ENCODE measurements at regions not wholly inside any gene's neighbourhood (a gene's known extent, or its start where the extent isn't known, plus 50 kb on each side); places are given as distances from the start of the nearest gene placed in this dataset.

DNA sequence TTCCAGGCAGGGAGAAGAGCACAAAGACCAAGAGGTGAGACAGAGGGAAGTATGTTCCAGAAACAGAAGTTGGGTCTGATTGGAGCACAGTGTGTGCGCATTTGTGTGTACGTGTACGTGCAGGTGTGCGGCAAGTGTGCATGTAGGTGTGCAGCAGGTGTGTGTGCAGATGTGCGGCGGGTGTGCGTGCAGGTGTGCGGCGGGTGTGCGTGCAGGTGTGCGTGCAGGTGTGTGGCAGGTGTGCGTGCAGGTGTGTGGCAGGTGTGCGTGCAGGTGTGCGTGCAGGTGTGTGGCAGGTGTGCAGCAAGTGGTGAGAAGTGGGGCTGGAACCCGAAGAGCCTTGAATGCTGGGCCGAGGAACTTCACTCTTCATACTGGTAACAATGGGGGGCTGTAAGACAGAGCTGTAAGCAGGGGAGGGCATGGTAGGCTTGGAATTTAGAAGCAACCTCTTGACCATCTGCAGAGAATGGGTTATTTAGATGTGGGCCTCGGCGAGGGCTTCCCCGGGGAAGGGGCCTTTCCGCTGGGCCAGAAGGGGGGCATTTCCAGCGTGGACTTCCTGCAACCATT is 118.0 kb upstream of the WNT4 start:
- no peak for TF ChIP-seq EZH2 (IDR thresholded peaks at IDR 0.05)
- DNase-seq (ENCODE audit: low read depth, low spot score) = no peak
- no peak overlapping the region for H3K4me3 ChIP-seq
- H3K36me3 ChIP-seq (ENCODE audit: insufficient read depth, low read length) = no peaks in the 10 kb centered on the region
- H3K9ac ChIP-seq (ENCODE audit: insufficient read length) = no peak overlapping the region
- H3K9me3 ChIP-seq (ENCODE audit: low read depth, low read length) = no peaks in the 10 kb centered on the region
- no peak overlapping the region for H3K27ac ChIP-seq

DNA sequence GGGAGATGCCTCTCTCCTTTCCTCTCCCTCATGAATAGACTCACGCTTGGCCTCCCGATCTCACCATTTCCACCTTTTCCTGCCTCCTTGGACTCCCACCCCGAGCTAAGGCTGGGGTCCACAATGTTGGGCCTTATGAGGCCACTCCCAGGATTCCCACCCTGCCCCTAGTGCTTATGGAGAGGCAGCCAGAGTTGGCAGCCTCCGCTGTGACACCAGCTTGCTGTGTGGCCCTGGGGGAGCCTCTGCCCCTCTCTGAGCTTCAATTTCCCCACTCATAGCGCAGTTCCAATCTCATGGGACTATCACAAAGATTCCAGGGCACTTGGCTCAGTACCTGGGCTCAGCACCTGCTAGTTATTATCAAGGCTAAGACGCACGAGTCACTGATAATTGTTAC is 118.7 kb upstream of the WNT4 start:
- H3K9me3 ChIP-seq (ENCODE audit: low read depth, low read length) = no peaks in the 10 kb centered on the region
- no peak overlapping the region for H3K4me3 ChIP-seq
- no peak for DNase-seq (ENCODE audit: low read depth, low spot score)
- TF ChIP-seq FOXP2 (optimal IDR thresholded peaks at IDR 0.05; ENCODE audit: control extremely low read depth, extremely low read length, insufficient read depth) (no peak), EZH2 (IDR thresholded peaks at IDR 0.05) (no peak), POLR2AphosphoS5 (IDR thresholded peaks at IDR 0.05; ENCODE audit: borderline replicate concordance, low read depth, low read length) (no peak)
- no peaks in the 10 kb centered on the region for H3K36me3 ChIP-seq (ENCODE audit: insufficient read depth, low read length)
- no peak overlapping the region for H3K9ac ChIP-seq (ENCODE audit: insufficient read length)
- no peak overlapping the region for H3K27ac ChIP-seq

DNA sequence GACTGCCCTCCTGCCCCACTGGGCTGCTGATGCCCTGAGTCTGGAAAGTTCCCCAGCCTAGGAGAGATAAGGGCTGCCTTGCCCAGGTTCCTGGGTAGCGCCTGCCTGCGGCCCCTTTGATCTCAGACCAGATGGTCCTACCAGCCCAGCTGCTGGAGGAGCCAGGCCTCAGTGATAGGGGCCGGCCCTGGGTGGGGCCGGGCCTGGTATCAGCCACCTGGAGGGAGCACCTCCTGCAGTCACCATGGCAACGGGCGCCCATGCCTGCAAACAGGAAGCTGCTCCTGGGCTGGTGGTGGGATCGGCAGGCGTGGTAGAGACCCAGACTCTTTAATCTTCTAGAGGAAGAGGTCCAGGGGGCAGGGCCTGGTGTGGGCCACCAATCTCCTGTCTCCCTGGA is 119.7 kb upstream of the WNT4 start:
- TF ChIP-seq POLR2AphosphoS5 (IDR thresholded peaks at IDR 0.05; ENCODE audit: borderline replicate concordance, low read depth, low read length) = no peak
- TF ChIP-seq FOXP2 (optimal IDR thresholded peaks at IDR 0.05; ENCODE audit: control extremely low read depth, extremely low read length, insufficient read depth) = no peak
- no peak for TF ChIP-seq EZH2 (IDR thresholded peaks at IDR 0.05)
- no peaks in the 10 kb centered on the region for H3K9me3 ChIP-seq (ENCODE audit: low read depth, low read length)
- H3K36me3 ChIP-seq (ENCODE audit: insufficient read depth, low read length) = no peaks in the 10 kb centered on the region
- no peak for DNase-seq (ENCODE audit: low read depth, low spot score)
- no peak overlapping the region for H3K9ac ChIP-seq (ENCODE audit: insufficient read length)
- H3K4me3 ChIP-seq = no peak overlapping the region
- H3K27ac ChIP-seq = no peak overlapping the region

DNA sequence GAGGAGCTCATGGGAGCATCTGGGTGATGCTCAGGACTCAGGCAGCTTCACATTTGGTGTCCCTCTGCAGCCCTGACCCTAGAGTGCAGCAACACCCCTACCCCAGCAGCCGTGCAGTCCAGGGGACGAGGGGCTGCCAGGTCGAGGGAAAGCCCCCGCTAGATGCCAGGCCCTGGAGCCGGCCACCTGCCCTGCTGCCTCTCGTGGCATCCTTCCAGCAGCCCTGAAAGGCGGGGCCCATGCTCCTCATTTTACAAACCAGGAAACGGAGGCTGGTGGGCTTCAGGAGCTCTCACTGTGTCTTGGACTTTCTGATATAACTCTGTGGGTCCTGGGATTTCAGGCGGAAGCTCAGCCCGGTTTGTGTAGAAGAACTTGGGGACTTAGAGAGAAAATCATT is 120.5 kb upstream of the WNT4 start:
- H3K9me3 ChIP-seq (ENCODE audit: low read depth, low read length) = no peaks in the 10 kb centered on the region
- H3K27ac ChIP-seq = no peak overlapping the region
- DNase-seq (ENCODE audit: low read depth, low spot score) = no peak
- no peaks in the 10 kb centered on the region for H3K36me3 ChIP-seq (ENCODE audit: insufficient read depth, low read length)
- TF ChIP-seq POLR2AphosphoS5 (IDR thresholded peaks at IDR 0.05; ENCODE audit: borderline replicate concordance, low read depth, low read length) (no peak), FOXP2 (optimal IDR thresholded peaks at IDR 0.05; ENCODE audit: control extremely low read depth, extremely low read length, insufficient read depth) (no peak), EZH2 (IDR thresholded peaks at IDR 0.05) (no peak)
- no peak overlapping the region for H3K9ac ChIP-seq (ENCODE audit: insufficient read length)
- H3K4me3 ChIP-seq = no peak overlapping the region

DNA sequence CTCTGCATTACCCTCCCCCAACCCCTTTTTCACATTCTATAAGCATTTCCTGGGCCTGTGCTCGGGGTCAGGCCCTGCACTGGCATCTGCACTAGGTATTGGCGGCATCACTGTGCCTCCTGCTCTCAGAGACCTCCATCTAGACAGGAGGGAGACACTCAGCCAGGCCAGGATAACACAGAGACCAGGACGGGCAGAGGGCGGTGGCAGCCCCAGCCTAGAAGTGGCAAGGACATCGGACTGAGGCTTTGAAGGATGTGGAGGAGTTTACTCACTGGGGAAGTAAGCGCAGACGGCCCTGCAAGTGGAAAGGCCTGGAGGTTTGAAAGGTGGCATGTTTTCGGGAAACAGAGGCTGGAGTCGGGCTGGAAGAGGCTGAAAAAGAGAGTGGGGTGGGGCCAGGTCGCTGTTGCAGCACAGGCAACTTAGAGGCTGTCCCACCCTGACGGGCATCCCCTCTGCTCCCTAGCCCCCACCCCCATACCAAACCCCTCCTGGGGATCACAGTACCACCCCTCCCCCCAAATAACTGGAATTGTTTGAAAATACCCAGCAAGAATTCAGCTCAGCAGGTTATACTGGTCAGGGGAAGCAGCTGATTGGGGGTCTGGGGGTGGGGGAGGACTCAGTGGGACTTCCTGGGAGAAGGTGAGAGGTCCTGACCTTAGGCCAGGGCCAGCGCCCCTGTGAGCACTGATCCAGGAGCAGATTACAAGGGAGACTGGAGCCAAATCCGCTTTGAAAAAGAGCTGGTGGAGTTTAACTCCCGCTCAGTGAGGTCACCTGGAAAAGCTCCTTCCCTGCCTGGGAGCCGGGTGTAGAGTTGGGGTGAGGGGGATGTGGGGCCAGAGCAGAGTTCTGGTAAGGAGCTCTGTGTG is 121.8 kb upstream of the WNT4 start:
- H3K9me3 ChIP-seq (ENCODE audit: low read depth, low read length) = no peaks in the 10 kb centered on the region
- no peak overlapping the region for H3K9ac ChIP-seq (ENCODE audit: insufficient read length)
- no peaks in the 10 kb centered on the region for H3K36me3 ChIP-seq (ENCODE audit: insufficient read depth, low read length)
- TF ChIP-seq POLR2AphosphoS5 (IDR thresholded peaks at IDR 0.05; ENCODE audit: borderline replicate concordance, low read depth, low read length) = no peak
- TF ChIP-seq EZH2 (IDR thresholded peaks at IDR 0.05) = no peak
- TF ChIP-seq FOXP2 (optimal IDR thresholded peaks at IDR 0.05; ENCODE audit: control extremely low read depth, extremely low read length, insufficient read depth) = no peak
- H3K27ac ChIP-seq = no peak overlapping the region
- no peak for DNase-seq (ENCODE audit: low read depth, low spot score)
- no peak overlapping the region for H3K4me3 ChIP-seq

DNA sequence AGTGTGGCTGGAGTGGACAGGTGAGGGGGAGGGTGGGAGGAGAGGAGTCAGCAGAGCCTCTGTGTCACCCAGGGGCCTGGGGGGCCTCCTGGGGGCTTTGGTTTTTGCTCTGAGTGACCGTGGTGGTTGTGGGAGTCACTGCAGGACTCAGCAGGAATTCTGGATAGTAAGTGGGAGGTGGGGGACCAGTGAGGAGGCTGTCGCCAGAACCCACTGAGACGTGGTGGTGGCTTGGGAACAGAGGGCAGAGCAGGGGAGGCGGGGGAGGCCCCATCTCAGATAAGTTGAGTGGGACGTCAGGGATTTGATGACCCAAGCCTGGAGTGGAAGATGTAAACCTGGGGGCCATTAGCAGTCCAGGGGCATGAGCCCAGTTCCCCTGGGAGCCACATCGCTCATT is 123.2 kb upstream of the WNT4 start:
- Histone ChIP-seq H3K9me3 (ENCODE audit: low read depth, low read length) (no peaks in the 10 kb centered on the region), H3K27ac (no peak overlapping the region), H3K36me3 (ENCODE audit: insufficient read depth, low read length) (no peaks in the 10 kb centered on the region), H3K4me3 (no peak overlapping the region), H3K9ac (ENCODE audit: insufficient read length) (no peak overlapping the region)
- DNase-seq (ENCODE audit: low read depth, low spot score) = no peak
- TF ChIP-seq POLR2AphosphoS5 (IDR thresholded peaks at IDR 0.05; ENCODE audit: borderline replicate concordance, low read depth, low read length) (no peak), FOXP2 (optimal IDR thresholded peaks at IDR 0.05; ENCODE audit: control extremely low read depth, extremely low read length, insufficient read depth) (no peak), EZH2 (IDR thresholded peaks at IDR 0.05) (no peak)

DNA sequence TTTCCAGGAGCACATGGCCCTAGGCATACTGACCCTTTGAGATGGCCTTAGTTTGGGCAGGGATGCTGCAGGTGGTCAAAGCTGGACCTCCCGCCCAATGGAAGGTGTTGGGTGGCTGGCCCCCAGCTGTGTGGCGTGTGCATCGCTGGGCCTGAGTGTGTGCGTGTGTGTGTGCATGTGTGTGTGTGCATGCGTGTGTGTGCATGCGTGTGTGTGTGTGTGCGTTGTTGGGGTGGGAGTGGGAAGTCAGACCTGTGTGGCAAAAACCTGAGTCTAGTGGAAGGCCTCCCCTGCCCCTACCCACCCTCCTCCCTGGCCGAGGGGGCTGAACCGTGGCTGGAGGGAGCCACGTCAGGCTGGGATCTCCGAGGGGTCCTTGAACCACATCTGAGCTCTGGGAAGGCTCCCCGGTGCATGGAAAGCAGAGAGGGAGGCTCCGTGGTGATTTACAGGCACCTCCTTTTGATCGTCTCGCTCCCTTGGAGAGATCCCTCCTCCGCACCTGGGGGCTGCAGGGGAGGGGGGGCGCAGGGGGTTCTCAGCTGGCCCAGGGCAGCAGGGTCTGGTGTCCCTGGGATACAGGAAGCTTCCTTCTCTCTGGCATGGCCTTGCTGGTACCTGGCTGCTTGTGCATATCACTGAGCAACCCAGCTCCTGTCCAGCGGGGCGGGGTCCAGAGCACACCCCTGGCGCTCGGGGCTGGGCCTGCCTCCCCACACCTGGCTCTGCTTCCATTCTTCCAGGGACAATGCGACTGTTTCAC is 124.7 kb upstream of the WNT4 start:
- Histone ChIP-seq H3K9ac (ENCODE audit: insufficient read length) (no peak overlapping the region), H3K27ac (no peak overlapping the region), H3K9me3 (ENCODE audit: low read depth, low read length) (no peaks in the 10 kb centered on the region), H3K36me3 (ENCODE audit: insufficient read depth, low read length) (no peaks in the 10 kb centered on the region), H3K4me3 (no peak overlapping the region)
- no peak for DNase-seq (ENCODE audit: low read depth, low spot score)
- TF ChIP-seq EZH2 (IDR thresholded peaks at IDR 0.05) (no peak), POLR2AphosphoS5 (IDR thresholded peaks at IDR 0.05; ENCODE audit: borderline replicate concordance, low read depth, low read length) (no peak), FOXP2 (optimal IDR thresholded peaks at IDR 0.05; ENCODE audit: control extremely low read depth, extremely low read length, insufficient read depth) (no peak)

DNA sequence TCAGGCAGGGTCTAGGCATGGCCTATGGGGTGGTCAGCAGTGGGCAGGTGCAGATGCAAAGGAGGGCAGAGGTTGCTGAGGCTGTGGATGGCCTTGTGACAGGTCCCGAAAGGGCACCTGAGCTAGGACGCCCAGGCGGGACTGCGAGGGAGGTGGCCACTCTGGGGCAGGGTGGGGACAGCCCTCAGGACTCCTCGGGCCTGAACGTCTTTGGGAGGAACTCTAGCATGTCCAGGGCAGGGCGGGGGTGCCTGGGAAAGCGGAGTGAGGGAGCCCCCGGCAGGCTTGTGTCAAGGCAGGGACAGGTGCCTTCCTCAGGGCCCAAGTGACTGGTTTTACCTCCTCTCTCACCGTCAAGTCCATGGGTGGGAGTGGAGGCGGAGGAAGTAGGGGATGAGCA is 125.4 kb upstream of the WNT4 start:
- Histone ChIP-seq H3K9me3 (ENCODE audit: low read depth, low read length) (no peaks in the 10 kb centered on the region), H3K36me3 (ENCODE audit: insufficient read depth, low read length) (no peaks in the 10 kb centered on the region), H3K9ac (ENCODE audit: insufficient read length) (no peak overlapping the region), H3K4me3 (no peak overlapping the region), H3K27ac (no peak overlapping the region)
- no peak for DNase-seq (ENCODE audit: low read depth, low spot score)
- TF ChIP-seq POLR2AphosphoS5 (IDR thresholded peaks at IDR 0.05; ENCODE audit: borderline replicate concordance, low read depth, low read length) (no peak), EZH2 (IDR thresholded peaks at IDR 0.05) (no peak)
